Suprapubic skin (tissue), 4 donors: ENCODE measurements at regions not wholly inside any gene's neighbourhood (a gene's known extent, or its start where the extent isn't known, plus 50 kb on each side); places are given as distances from the start of the nearest gene placed in this dataset.

ENCODE experiments used
- EP300 ChIP-seq: sonication (generic); formaldehyde crosslinking; IDR thresholded peaks from one replicate; pipeline ENCODE4 v1.6.1; 2017; ENCODE audit warnings: antibody characterized with exemption
- POLR2A ChIP-seq, 2 donors: fragments of 450-650 bp; IDR thresholded peaks; one replicate each; pipeline ENCODE4 v1.6.1; 2017; ENCODE audit warnings: antibody characterized with exemption in 2 of 2, mild to moderate bottlenecking in 2 of 2, moderate library complexity in 2 of 2
- POLR2AphosphoS5 ChIP-seq, 3 donors: sonication (generic); formaldehyde crosslinking; IDR thresholded peaks; one replicate each; pipeline ENCODE4 v1.6.1; 2017; ENCODE audit warnings: antibody characterized with exemption in 3 of 3
- TF ChIP-seq, protein P1 (sequence below), 2 donors: fragments of 200-600 bp in 1 of 2; fragments of 450-650 bp in 1 of 2; sonication (generic) in 1 of 2; IDR thresholded peaks; one replicate each; pipeline ENCODE4 v1.5.1; 2016 to 2019; ENCODE audit warnings: antibody characterized with exemption in 2 of 2, mild to moderate bottlenecking in 1 of 2, moderate library complexity in 1 of 2

GRCh38 chr18:49662506-49662905, 100.6 kb downstream of the LIPG start:
- TF ChIP-seq POLR2A (IDR thresholded peaks at IDR 0.05): no peak
- TF ChIP-seq, protein P1, sequence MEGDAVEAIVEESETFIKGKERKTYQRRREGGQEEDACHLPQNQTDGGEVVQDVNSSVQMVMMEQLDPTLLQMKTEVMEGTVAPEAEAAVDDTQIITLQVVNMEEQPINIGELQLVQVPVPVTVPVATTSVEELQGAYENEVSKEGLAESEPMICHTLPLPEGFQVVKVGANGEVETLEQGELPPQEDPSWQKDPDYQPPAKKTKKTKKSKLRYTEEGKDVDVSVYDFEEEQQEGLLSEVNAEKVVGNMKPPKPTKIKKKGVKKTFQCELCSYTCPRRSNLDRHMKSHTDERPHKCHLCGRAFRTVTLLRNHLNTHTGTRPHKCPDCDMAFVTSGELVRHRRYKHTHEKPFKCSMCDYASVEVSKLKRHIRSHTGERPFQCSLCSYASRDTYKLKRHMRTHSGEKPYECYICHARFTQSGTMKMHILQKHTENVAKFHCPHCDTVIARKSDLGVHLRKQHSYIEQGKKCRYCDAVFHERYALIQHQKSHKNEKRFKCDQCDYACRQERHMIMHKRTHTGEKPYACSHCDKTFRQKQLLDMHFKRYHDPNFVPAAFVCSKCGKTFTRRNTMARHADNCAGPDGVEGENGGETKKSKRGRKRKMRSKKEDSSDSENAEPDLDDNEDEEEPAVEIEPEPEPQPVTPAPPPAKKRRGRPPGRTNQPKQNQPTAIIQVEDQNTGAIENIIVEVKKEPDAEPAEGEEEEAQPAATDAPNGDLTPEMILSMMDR (IDR thresholded peaks at IDR 0.05): no peak
- TF ChIP-seq POLR2AphosphoS5 (IDR thresholded peaks at IDR 0.05): no peak
- no peak for TF ChIP-seq EP300
